ENCODE measurements at regions not wholly inside any gene's neighbourhood (a gene's known extent, or its start where the extent isn't known, plus 50 kb on each side); places are given as distances from the start of the nearest gene placed in this dataset.

- no peak for TF ChIP-seq CTCF (conservative IDR thresholded peaks at IDR 0.05)
- H3K27me3 Mint-ChIP-seq (ENCODE audit: low read depth): no peaks in the 10 kb centered on the region; the same call in 1 of the 2 replicates
- Histone ChIP-seq H3K23ac (ENCODE audit: insufficient read length, low read depth, low read length) (no peak overlapping the region), H3K27me3 (ENCODE audit: insufficient read depth, low read length) (no peaks in the 10 kb centered on the region), H4K91ac (ENCODE audit: insufficient read length, low read depth, low read length) (no peak overlapping the region), H3K79me1 (ENCODE audit: insufficient read depth, low read depth, low read length, poor library complexity, severe bottlenecking) (no peaks in the 10 kb centered on the region), H3K4me2 (ENCODE audit: insufficient read depth, insufficient read length, low read length) (no peak overlapping the region), H3K79me2 (ENCODE audit: insufficient read depth, low read length) (no peaks in the 10 kb centered on the region), H4K8ac (replicated peaks; ENCODE audit: insufficient read length, low read depth, low read length) (no peak overlapping the region), H2AK5ac (ENCODE audit: insufficient read length, low read length) (no peak overlapping the region), H2BK5ac (ENCODE audit: insufficient read length, low read length) (no peak overlapping the region), H4K20me1 (ENCODE audit: control insufficient read depth, insufficient read depth, insufficient read length) (no peaks in the 10 kb centered on the region), H2AFZ (ENCODE audit: low read length) (no peak overlapping the region), H3K9me3 (ENCODE audit: control insufficient read depth, low read depth, low read length) (no peaks in the 10 kb centered on the region), H3T11ph (ENCODE audit: low read length) (no peak overlapping the region), H3K4ac (ENCODE audit: low read depth, low read length) (no peak overlapping the region), H3K27ac (ENCODE audit: insufficient read length, low read depth, low read length) (no peak overlapping the region), H3K18ac (ENCODE audit: insufficient read length, low read depth, low read length) (no peak overlapping the region), H2BK12ac (ENCODE audit: insufficient read length, low read depth, low read length) (no peak overlapping the region), H3K56ac (ENCODE audit: insufficient read length, low read depth, low read length) (no peak overlapping the region), H3K23me2 (ENCODE audit: insufficient read length, low read depth, low read length, poor library complexity, severe bottlenecking) (no peaks in the 10 kb centered on the region), H2BK15ac (ENCODE audit: low read depth, low read length) (no peak overlapping the region), H3K14ac (ENCODE audit: insufficient read depth, low read length) (no peak overlapping the region), H3K9ac (ENCODE audit: extremely low read depth, insufficient read length, low read length) (no peak overlapping the region), H4K5ac (ENCODE audit: insufficient read length, low read depth, low read length) (no peak overlapping the region), H2BK120ac (ENCODE audit: low read depth, low read length, poor library complexity, severe bottlenecking) (no peak overlapping the region), H2BK20ac (ENCODE audit: low read depth, low read length, poor library complexity, severe bottlenecking) (no peak overlapping the region), H3K4me1 (ENCODE audit: insufficient read depth, low read length) (no peaks in the 10 kb centered on the region)
- H3K4me3 Mint-ChIP-seq: no peak overlapping the region
- peaks cover 0 to 3% of the 10 kb centered on the region in 2 experiments; a peak in 1 of 4 replicates for H3K4me1 Mint-ChIP-seq
- no peak overlapping the region for H3K27ac Mint-ChIP-seq
- no peak for DNase-seq
- WGBS (ENCODE audit: extremely low coverage, insufficient read length, low lambda C conversion rate): no CpG with 5 or more reads among the region's 2 CpGs
- H3K36me3 Mint-ChIP-seq (ENCODE audit: insufficient read depth in 1 of 3, low read depth in 3 of 3): no peaks in the 10 kb centered on the region
- no peaks in the 10 kb centered on the region for H3K9me3 Mint-ChIP-seq
Observed at GRCh38 chr4:89369581-89369980, 62.0 kb upstream of the GPRIN3 start.

Data from H9 (cell line).